ENCODE measurements at regions not wholly inside any gene's neighbourhood (a gene's known extent, or its start where the extent isn't known, plus 50 kb on each side); places are given as distances from the start of the nearest gene placed in this dataset.

DNA sequence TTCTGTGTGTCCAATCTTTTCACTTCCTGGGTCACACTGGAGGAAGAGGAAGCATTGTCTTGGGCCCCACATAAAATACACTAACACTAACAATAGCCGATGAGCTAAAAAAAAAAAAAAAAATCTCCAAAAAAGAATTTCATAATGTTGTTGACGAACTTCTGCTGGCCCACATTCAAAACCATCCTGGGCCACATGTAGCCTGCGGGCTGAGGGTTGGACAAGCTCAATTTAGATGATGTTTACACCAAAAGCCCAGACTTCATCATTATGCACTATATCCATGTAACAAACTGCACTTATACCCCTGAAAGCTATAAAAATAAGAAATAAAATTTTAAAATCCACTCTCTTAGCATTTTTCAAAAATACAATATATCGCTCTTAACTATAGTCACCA is 187.8 kb upstream of the PTBP2 start:
- Histone ChIP-seq H2AK5ac (ENCODE audit: low read depth, low read length) (no peak overlapping the region), H3K79me2 (ENCODE audit: control insufficient read depth in 1 of 2, insufficient read depth in 2 of 2, low read length in 2 of 2) (no peaks in the 10 kb centered on the region), H4K20me1 (replicated peaks in 1 of 2; ENCODE audit: control insufficient read depth in 1 of 2, insufficient read depth in 2 of 2, low read length in 2 of 2) (no peaks in the 10 kb centered on the region), H2BK20ac (ENCODE audit: low read length) (no peak overlapping the region), H3K4me2 (ENCODE audit: insufficient read depth in 1 of 2, low read depth in 2 of 2, low read length in 2 of 2) (no peak overlapping the region), H3K4ac (replicated peaks; ENCODE audit: insufficient read length, low read depth, low read length) (no peak overlapping the region), H3K27ac (ENCODE audit: low read depth, low read length) (no peak overlapping the region), H3K14ac (ENCODE audit: insufficient read length) (no peak overlapping the region), H3K18ac (ENCODE audit: extremely low read depth, low read length) (no peak overlapping the region), H2BK5ac (ENCODE audit: low read depth, low read length) (no peak overlapping the region), H3K79me1 (ENCODE audit: low read depth, low read length) (no peaks in the 10 kb centered on the region), H3K23ac (ENCODE audit: insufficient read length) (no peak overlapping the region), H2BK15ac (ENCODE audit: low read length) (no peak overlapping the region), H4K91ac (replicated peaks; ENCODE audit: insufficient read length, low read length) (no peak overlapping the region), H3K9ac (replicated peaks in 1 of 4; ENCODE audit: extremely low read depth in 1 of 4, low read depth in 3 of 4, low read length in 3 of 4) (no peak overlapping the region), H3K4me1 (replicated peaks in 1 of 4; ENCODE audit: control insufficient read depth in 3 of 4, insufficient read depth in 4 of 4, low read length in 3 of 4) (peaks cover 0 to 2% (median 0%) of the 10 kb centered on the region in 4 experiments; a peak in 1 of 7 replicates), H3K27me3 (replicated peaks in 1 of 4; ENCODE audit: control insufficient read depth in 3 of 4, extremely low read depth in 1 of 4, insufficient read depth in 3 of 4, low read length in 3 of 4) (no peaks in the 10 kb centered on the region), H3K36me3 (ENCODE audit: control insufficient read depth in 2 of 4, insufficient read depth in 4 of 4, low read length in 3 of 4) (peaks cover 0 to 2% (median 0%) of the 10 kb centered on the region in 4 experiments; a peak in 1 of 8 replicates), H3K23me2 (ENCODE audit: low read depth, low read length) (no peaks in the 10 kb centered on the region), H3K4me3 (ENCODE audit: extremely low read depth in 1 of 4, insufficient read depth in 2 of 4, low read depth in 3 of 4, low read length in 4 of 4) (no peak overlapping the region), H3K56ac (replicated peaks; ENCODE audit: insufficient read length, low read depth, low read length) (no peak overlapping the region), H2BK12ac (ENCODE audit: low read depth, low read length) (no peak overlapping the region), H4K8ac (ENCODE audit: extremely low read depth, insufficient read depth, low read length) (no peak overlapping the region), H2BK120ac (replicated peaks; ENCODE audit: low read depth, low read length) (no peak overlapping the region), H4K5ac (ENCODE audit: insufficient read length, low read depth, low read length) (no peak overlapping the region), H2AFZ (ENCODE audit: low read length) (no peak overlapping the region), H3K9me3 (ENCODE audit: insufficient read depth in 2 of 2, low read depth in 1 of 2, low read length in 1 of 2) (peaks cover 7 to 8% of the 10 kb centered on the region in 2 experiments)
- POLR2A ChIA-PET (ENCODE audit: partially characterized antibody): no interaction called here
- no peak for DNase-seq (ENCODE audit: low read depth in 1 of 2, low spot score in 2 of 2)
- no peak for FAIRE-seq
- CTCF ChIA-PET (ENCODE audit: partially characterized antibody): interaction anchor here (0.6 to 0.8 kb wide), 2 partner anchors 25 to 50 kb away, joined by 3 to 4 read pairs; no protein-coding TSS in a partner anchor
- TF ChIP-seq CTBP2 (IDR thresholded peaks at IDR 0.05; ENCODE audit: borderline replicate concordance, insufficient read depth, insufficient read length, low read length) (no peak), CREB1 (IDR thresholded peaks at IDR 0.05) (no peak), TCF12 (IDR thresholded peaks at IDR 0.05; ENCODE audit: low read depth, low read length) (no peak), SUZ12 (IDR thresholded peaks at IDR 0.05; ENCODE audit: low read length) (no peak), ZNF274 (IDR thresholded peaks at IDR 0.05; ENCODE audit: borderline replicate concordance, extremely low read depth, low read length) (no peak), CHD1 (IDR thresholded peaks at IDR 0.05; ENCODE audit: low read depth, low read length) (no peak), SP2 (IDR thresholded peaks at IDR 0.05; ENCODE audit: low read length) (no peak)
- TF ChIP-seq, protein P1, sequence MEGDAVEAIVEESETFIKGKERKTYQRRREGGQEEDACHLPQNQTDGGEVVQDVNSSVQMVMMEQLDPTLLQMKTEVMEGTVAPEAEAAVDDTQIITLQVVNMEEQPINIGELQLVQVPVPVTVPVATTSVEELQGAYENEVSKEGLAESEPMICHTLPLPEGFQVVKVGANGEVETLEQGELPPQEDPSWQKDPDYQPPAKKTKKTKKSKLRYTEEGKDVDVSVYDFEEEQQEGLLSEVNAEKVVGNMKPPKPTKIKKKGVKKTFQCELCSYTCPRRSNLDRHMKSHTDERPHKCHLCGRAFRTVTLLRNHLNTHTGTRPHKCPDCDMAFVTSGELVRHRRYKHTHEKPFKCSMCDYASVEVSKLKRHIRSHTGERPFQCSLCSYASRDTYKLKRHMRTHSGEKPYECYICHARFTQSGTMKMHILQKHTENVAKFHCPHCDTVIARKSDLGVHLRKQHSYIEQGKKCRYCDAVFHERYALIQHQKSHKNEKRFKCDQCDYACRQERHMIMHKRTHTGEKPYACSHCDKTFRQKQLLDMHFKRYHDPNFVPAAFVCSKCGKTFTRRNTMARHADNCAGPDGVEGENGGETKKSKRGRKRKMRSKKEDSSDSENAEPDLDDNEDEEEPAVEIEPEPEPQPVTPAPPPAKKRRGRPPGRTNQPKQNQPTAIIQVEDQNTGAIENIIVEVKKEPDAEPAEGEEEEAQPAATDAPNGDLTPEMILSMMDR (IDR thresholded peaks at IDR 0.05; ENCODE audit: control extremely low read depth in 1 of 3, insufficient read depth in 1 of 3, low read depth in 1 of 3, low read length in 3 of 3): no peak
- TF ChIP-seq, protein P2, sequence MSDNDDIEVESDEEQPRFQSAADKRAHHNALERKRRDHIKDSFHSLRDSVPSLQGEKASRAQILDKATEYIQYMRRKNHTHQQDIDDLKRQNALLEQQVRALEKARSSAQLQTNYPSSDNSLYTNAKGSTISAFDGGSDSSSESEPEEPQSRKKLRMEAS (IDR thresholded peaks at IDR 0.05): no peak
- 72 to 100% methylated on average over 1 to 4 of the region's 4 CpGs for WGBS, 2 experiments (ENCODE audit: extremely low coverage in 1 of 2, insufficient coverage in 1 of 2, insufficient read length in 1 of 2, insufficient replicate concordance in 2 of 2, low coverage in 1 of 2, low lambda C conversion rate in 2 of 2, missing lambda C conversion rate in 1 of 2)

All from H1 (cell line).